ENCODE measurements at regions not wholly inside any gene's neighbourhood (a gene's known extent, or its start where the extent isn't known, plus 50 kb on each side); places are given as distances from the start of the nearest gene placed in this dataset.

DNA sequence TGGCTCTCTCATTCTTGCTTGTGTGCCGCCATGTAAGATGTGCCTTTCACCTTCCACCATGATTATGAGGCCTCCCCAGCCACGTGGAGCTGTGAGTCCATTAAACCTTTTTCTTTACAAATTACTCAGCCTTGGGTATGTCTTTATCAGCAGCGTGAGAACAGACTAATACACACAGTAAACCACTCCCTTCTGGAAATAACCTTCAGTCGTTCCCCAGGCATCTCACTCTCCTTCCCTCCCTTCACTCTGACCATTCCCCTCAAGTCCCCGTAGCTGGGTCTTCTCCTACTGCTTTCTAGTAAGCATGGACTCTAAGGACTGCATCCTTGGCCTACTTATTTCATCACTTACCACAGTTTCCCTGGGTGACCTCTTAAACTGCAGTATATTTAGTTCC lies 493.9 kb downstream of the CCDC171 start:
- no peaks in the 10 kb centered on the region for H3K27me3 ChIP-seq (ENCODE audit: insufficient read depth, low read length, poor library complexity)
- no peaks in the 10 kb centered on the region for H3K4me1 ChIP-seq (ENCODE audit: insufficient read depth, low read length)
- DNase-seq: no peak
- H3K36me3 ChIP-seq (ENCODE audit: insufficient read depth, low read length): no peaks in the 10 kb centered on the region
- H3K79me2 ChIP-seq (ENCODE audit: insufficient read depth, low read length): no peaks in the 10 kb centered on the region
- no peak for TF ChIP-seq EZH2 (IDR thresholded peaks at IDR 0.05; ENCODE audit: borderline replicate concordance, low read depth, low read length, severe bottlenecking)
- TF ChIP-seq, protein P1, sequence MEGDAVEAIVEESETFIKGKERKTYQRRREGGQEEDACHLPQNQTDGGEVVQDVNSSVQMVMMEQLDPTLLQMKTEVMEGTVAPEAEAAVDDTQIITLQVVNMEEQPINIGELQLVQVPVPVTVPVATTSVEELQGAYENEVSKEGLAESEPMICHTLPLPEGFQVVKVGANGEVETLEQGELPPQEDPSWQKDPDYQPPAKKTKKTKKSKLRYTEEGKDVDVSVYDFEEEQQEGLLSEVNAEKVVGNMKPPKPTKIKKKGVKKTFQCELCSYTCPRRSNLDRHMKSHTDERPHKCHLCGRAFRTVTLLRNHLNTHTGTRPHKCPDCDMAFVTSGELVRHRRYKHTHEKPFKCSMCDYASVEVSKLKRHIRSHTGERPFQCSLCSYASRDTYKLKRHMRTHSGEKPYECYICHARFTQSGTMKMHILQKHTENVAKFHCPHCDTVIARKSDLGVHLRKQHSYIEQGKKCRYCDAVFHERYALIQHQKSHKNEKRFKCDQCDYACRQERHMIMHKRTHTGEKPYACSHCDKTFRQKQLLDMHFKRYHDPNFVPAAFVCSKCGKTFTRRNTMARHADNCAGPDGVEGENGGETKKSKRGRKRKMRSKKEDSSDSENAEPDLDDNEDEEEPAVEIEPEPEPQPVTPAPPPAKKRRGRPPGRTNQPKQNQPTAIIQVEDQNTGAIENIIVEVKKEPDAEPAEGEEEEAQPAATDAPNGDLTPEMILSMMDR (IDR thresholded peaks at IDR 0.05; ENCODE audit: borderline replicate concordance, extremely low read depth, low read length, poor library complexity, severe bottlenecking): no peak
- H3K4me2 ChIP-seq (ENCODE audit: insufficient read depth, low read length): no peak overlapping the region
- no peak overlapping the region for H2AFZ ChIP-seq (ENCODE audit: low read depth, low read length)
- no peaks in the 10 kb centered on the region for H3K9me3 ChIP-seq (ENCODE audit: insufficient read depth, low read length, severe bottlenecking)
- H4K20me1 ChIP-seq (ENCODE audit: insufficient read depth, low read length): no peaks in the 10 kb centered on the region
- no peak for ATAC-seq (ENCODE audit: insufficient read depth, low read depth)
- no peak overlapping the region for H3K9ac ChIP-seq (ENCODE audit: low read depth, low read length)
- no peak overlapping the region for H3K4me3 ChIP-seq (ENCODE audit: low read depth in 1 of 2, low read length in 2 of 2)
- H3K27ac ChIP-seq (ENCODE audit: low read length): no peak overlapping the region

DNA sequence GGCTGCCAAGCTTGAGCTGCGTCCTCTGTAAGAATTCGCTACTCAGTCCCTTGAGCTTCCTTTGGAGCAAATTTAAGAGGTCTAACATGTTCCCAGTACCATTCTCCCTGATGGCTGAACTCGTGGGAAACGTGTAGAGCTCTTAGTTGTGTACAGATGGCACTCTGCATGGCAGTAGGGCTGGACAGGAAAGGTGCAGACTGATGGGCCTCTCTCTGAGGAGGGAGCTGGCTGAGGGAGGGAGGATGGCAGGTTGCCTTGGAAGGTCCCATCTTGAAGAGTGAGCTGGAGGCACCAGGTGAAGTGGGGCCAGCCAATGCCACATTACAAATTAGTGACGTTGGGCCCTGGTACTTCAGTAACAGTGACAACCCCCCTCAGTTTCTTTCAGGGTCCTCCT lies 495.3 kb downstream of the CCDC171 start:
- Histone ChIP-seq H2AFZ (ENCODE audit: low read depth, low read length) (no peak overlapping the region), H3K27ac (ENCODE audit: low read length) (no peak overlapping the region), H3K9ac (ENCODE audit: low read depth, low read length) (no peak overlapping the region), H3K79me2 (ENCODE audit: insufficient read depth, low read length) (no peaks in the 10 kb centered on the region), H3K4me2 (ENCODE audit: insufficient read depth, low read length) (no peak overlapping the region), H3K36me3 (ENCODE audit: insufficient read depth, low read length) (no peaks in the 10 kb centered on the region), H3K27me3 (ENCODE audit: insufficient read depth, low read length, poor library complexity) (no peaks in the 10 kb centered on the region), H3K4me1 (ENCODE audit: insufficient read depth, low read length) (no peaks in the 10 kb centered on the region), H3K4me3 (ENCODE audit: low read depth in 1 of 2, low read length in 2 of 2) (no peak overlapping the region), H4K20me1 (ENCODE audit: insufficient read depth, low read length) (no peaks in the 10 kb centered on the region), H3K9me3 (ENCODE audit: insufficient read depth, low read length, severe bottlenecking) (no peaks in the 10 kb centered on the region)
- TF ChIP-seq EZH2 (IDR thresholded peaks at IDR 0.05; ENCODE audit: borderline replicate concordance, low read depth, low read length, severe bottlenecking): no peak
- TF ChIP-seq, protein P1 (IDR thresholded peaks at IDR 0.05; ENCODE audit: borderline replicate concordance, extremely low read depth, low read length, poor library complexity, severe bottlenecking): no peak
- no peak for ATAC-seq (ENCODE audit: insufficient read depth, low read depth)
- no peak for DNase-seq

DNA sequence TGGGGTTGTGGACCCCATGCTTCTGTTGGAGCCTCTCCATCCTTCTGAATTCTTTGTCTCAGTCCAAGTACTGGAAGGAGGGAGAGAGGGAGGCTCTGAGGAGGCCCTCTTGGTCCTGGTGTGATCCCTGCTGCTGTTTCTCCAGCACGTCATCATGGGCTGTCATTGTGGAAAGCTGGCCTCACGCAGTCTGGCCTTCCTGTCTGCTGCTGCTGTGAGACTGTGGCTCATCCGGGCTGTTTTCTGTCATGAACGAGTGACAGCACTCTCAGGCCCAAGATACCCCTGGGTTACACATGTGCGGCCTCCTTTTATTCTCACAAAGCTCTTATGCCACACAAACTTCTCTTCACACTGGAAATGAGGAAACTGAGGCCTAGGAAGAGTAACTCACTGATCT lies 499.3 kb downstream of the CCDC171 start:
- Histone ChIP-seq H2AFZ (ENCODE audit: low read depth, low read length) (no peak overlapping the region), H3K27ac (ENCODE audit: low read length) (no peak overlapping the region), H3K4me1 (ENCODE audit: insufficient read depth, low read length) (peaks cover 5% of the 10 kb centered on the region), H3K9me3 (ENCODE audit: insufficient read depth, low read length, severe bottlenecking) (no peaks in the 10 kb centered on the region), H3K79me2 (ENCODE audit: insufficient read depth, low read length) (no peaks in the 10 kb centered on the region), H3K27me3 (ENCODE audit: insufficient read depth, low read length, poor library complexity) (no peaks in the 10 kb centered on the region), H3K36me3 (ENCODE audit: insufficient read depth, low read length) (no peaks in the 10 kb centered on the region), H3K4me3 (ENCODE audit: low read depth in 1 of 2, low read length in 2 of 2) (no peak overlapping the region), H3K4me2 (ENCODE audit: insufficient read depth, low read length) (no peak overlapping the region), H4K20me1 (ENCODE audit: insufficient read depth, low read length) (no peaks in the 10 kb centered on the region), H3K9ac (ENCODE audit: low read depth, low read length) (no peak overlapping the region)
- no peak for DNase-seq
- ATAC-seq (ENCODE audit: insufficient read depth, low read depth): no peak
- no peak for TF ChIP-seq EZH2 (IDR thresholded peaks at IDR 0.05; ENCODE audit: borderline replicate concordance, low read depth, low read length, severe bottlenecking)
- TF ChIP-seq, protein P1 (IDR thresholded peaks at IDR 0.05; ENCODE audit: borderline replicate concordance, extremely low read depth, low read length, poor library complexity, severe bottlenecking): no peak

Data from DND-41 (cell line).